ENCODE measurements at regions not wholly inside any gene's neighbourhood (a gene's known extent, or its start where the extent isn't known, plus 50 kb on each side); places are given as distances from the start of the nearest gene placed in this dataset.

DNA sequence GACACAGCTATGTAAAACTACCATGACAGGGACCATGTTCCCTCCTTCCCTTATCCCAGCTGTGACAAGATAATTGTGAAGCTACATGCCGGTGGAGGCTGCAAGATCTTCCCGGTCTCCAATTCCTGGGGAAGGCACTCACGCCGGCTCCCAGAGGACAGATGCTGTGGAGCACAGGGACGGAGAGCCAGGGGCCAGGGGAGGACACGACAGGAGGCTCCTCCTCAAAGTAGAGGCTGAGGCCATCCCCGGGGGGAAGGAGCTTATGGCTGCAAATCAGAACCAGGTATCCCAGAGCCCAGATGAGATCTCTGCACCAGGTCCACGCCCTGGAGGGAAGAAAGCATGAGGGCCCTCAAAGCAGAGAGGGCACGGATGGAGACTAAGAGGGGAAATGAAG lies 286.2 kb downstream of the TCERG1L start:
- TF ChIP-seq CTCF (conservative IDR thresholded peaks at IDR 0.05 in 1 of 2, IDR thresholded peaks at IDR 0.05 in 1 of 2; ENCODE audit: extremely low read depth in 1 of 2, insufficient read depth in 1 of 2, low read depth in 1 of 2, low read length in 2 of 2), result no peak
- no peak for TF ChIP-seq EZH2 (IDR thresholded peaks at IDR 0.05; ENCODE audit: borderline replicate concordance, low read length)
